Activated naive CD4-positive, alpha-beta T cell treated with anti-CD3 and anti-CD28 coated beads, Interleukin-2, amount 50 U/mL, for 72 hours (primary cell): ENCODE measurements at regions not wholly inside any gene's neighbourhood (a gene's known extent, or its start where the extent isn't known, plus 50 kb on each side); places are given as distances from the start of the nearest gene placed in this dataset.

Source experiments
- ATAC-seq, 2 donors: fragments of 150-1000 bp; cut with Tn5 transposase; 2 replicates each; pipeline ENCODE4 v1.10.0; 2021; ENCODE audit warnings: mild to moderate bottlenecking in 2 of 2, moderate library complexity in 2 of 2
- DNase-seq, 2 donors: peaks; one replicate each; pipeline ENCODE4 v3.0.0; 2021 to 2022; ENCODE audit warnings: low spot score in 2 of 2
- H3K27ac Mint-ChIP-seq, 2 donors: one replicate each; pipeline ENCODE4 v1.8.0; 2022; ENCODE audit warnings: mild to moderate bottlenecking in 2 of 2, mixed read lengths in 2 of 2
- H3K36me3 Mint-ChIP-seq, 2 donors: one replicate each; pipeline ENCODE4 v1.8.0; 2022; ENCODE audit warnings: mixed read lengths in 2 of 2
- H3K9me3 Mint-ChIP-seq, 2 donors: one replicate each; pipeline ENCODE4 v1.8.0; 2022; ENCODE audit warnings: mixed read lengths in 2 of 2

- Mint-ChIP-seq H3K9me3 (no peaks in the 10 kb centered on the region), H3K27ac (no peak overlapping the region), H3K36me3 (no peaks in the 10 kb centered on the region)
- ATAC-seq = no peak
- no peak for DNase-seq
Measured at GRCh38 chr4:83810428-83810827, 274.5 kb downstream of the GPAT3 start.

- Mint-ChIP-seq H3K36me3 (no peaks in the 10 kb centered on the region), H3K27ac (no peak overlapping the region), H3K9me3 (peaks cover 0 to 4% of the 10 kb centered on the region in 2 donors)
- ATAC-seq = no peak
- no peak for DNase-seq
Measured at GRCh38 chr4:83809581-83809980, 273.7 kb downstream of the GPAT3 start.

- Mint-ChIP-seq H3K27ac (no peak overlapping the region), H3K36me3 (no peaks in the 10 kb centered on the region), H3K9me3 (no peaks in the 10 kb centered on the region)
- ATAC-seq (no peak), DNase-seq (no peak)
Measured at GRCh38 chr4:83793481-83793880, 257.6 kb downstream of the GPAT3 start.

- no peaks in the 10 kb centered on the region for H3K36me3 Mint-ChIP-seq
- ATAC-seq (no peak), DNase-seq (no peak)
- no peaks in the 10 kb centered on the region for H3K9me3 Mint-ChIP-seq
- H3K27ac Mint-ChIP-seq = no peak overlapping the region
Measured at GRCh38 chr4:83785891-83786290, 250.0 kb downstream of the GPAT3 start.

GRCh38 chr4:83783215-83783614, 247.3 kb downstream of the GPAT3 start:
- Mint-ChIP-seq H3K27ac (no peak overlapping the region), H3K36me3 (no peaks in the 10 kb centered on the region), H3K9me3 (no peaks in the 10 kb centered on the region)
- ATAC-seq (no peak), DNase-seq (no peak)

- H3K27ac Mint-ChIP-seq = no peak overlapping the region
- no peaks in the 10 kb centered on the region for H3K9me3 Mint-ChIP-seq
- ATAC-seq (no peak), DNase-seq (no peak)
- H3K36me3 Mint-ChIP-seq = no peaks in the 10 kb centered on the region
Measured at GRCh38 chr4:83782591-83782990, 246.7 kb downstream of the GPAT3 start.

- no peak for ATAC-seq
- Mint-ChIP-seq H3K36me3 (no peaks in the 10 kb centered on the region), H3K27ac (no peak overlapping the region), H3K9me3 (no peaks in the 10 kb centered on the region)
- no peak for DNase-seq
Measured at GRCh38 chr4:83781434-83781833, 245.5 kb downstream of the GPAT3 start.

GRCh38 chr4:83780053-83780733, 244.3 kb downstream of the GPAT3 start:
- Mint-ChIP-seq H3K36me3 (no peaks in the 10 kb centered on the region), H3K27ac (no peak overlapping the region), H3K9me3 (no peaks in the 10 kb centered on the region)
- ATAC-seq (no peak), DNase-seq (no peak)

- no peak overlapping the region for H3K27ac Mint-ChIP-seq
- ATAC-seq = no peak
- no peaks in the 10 kb centered on the region for H3K36me3 Mint-ChIP-seq
- no peak for DNase-seq
- no peaks in the 10 kb centered on the region for H3K9me3 Mint-ChIP-seq
Measured at GRCh38 chr4:83779103-83780052, 243.5 kb downstream of the GPAT3 start.

- Mint-ChIP-seq H3K27ac (no peak overlapping the region), H3K9me3 (no peaks in the 10 kb centered on the region), H3K36me3 (no peaks in the 10 kb centered on the region)
- ATAC-seq (no peak), DNase-seq (no peak)
Measured at GRCh38 chr4:83772685-83773084, 236.8 kb downstream of the GPAT3 start.

GRCh38 chr4:83771113-83771705, 235.3 kb downstream of the GPAT3 start:
- no peaks in the 10 kb centered on the region for H3K9me3 Mint-ChIP-seq

GRCh38 chr4:83768146-83768545, 232.2 kb downstream of the GPAT3 start:
- ATAC-seq = no peak
- no peaks in the 10 kb centered on the region for H3K36me3 Mint-ChIP-seq
- no peak overlapping the region for H3K27ac Mint-ChIP-seq
- no peaks in the 10 kb centered on the region for H3K9me3 Mint-ChIP-seq
- DNase-seq = no peak

More at GRCh38 chr4:83771113-83771705, 235.3 kb downstream of the GPAT3 start:
- Mint-ChIP-seq H3K36me3 (no peaks in the 10 kb centered on the region), H3K27ac (no peak overlapping the region)
- no peak for DNase-seq
- no peak for ATAC-seq

GRCh38 chr4:83767067-83767466, 231.2 kb downstream of the GPAT3 start:
- Mint-ChIP-seq H3K9me3 (no peaks in the 10 kb centered on the region), H3K27ac (no peak overlapping the region), H3K36me3 (no peaks in the 10 kb centered on the region)
- DNase-seq (no peak), ATAC-seq (no peak)

- DNase-seq (no peak), ATAC-seq (no peak)
- no peaks in the 10 kb centered on the region for H3K36me3 Mint-ChIP-seq
- H3K9me3 Mint-ChIP-seq = no peaks in the 10 kb centered on the region
- no peak overlapping the region for H3K27ac Mint-ChIP-seq
Measured at GRCh38 chr4:83759611-83760010, 223.7 kb downstream of the GPAT3 start.

- DNase-seq = no peak
- Mint-ChIP-seq H3K9me3 (no peaks in the 10 kb centered on the region), H3K27ac (no peak overlapping the region), H3K36me3 (no peaks in the 10 kb centered on the region)
- no peak for ATAC-seq
Measured at GRCh38 chr4:83758285-83758684, 222.4 kb downstream of the GPAT3 start.

GRCh38 chr4:83757121-83757621, 221.3 kb downstream of the GPAT3 start:
- no peak for DNase-seq
- no peaks in the 10 kb centered on the region for H3K9me3 Mint-ChIP-seq
- ATAC-seq = no peak
- no peak overlapping the region for H3K27ac Mint-ChIP-seq
- H3K36me3 Mint-ChIP-seq = no peaks in the 10 kb centered on the region

GRCh38 chr4:83753260-83753659, 217.4 kb downstream of the GPAT3 start:
- Mint-ChIP-seq H3K27ac (no peak overlapping the region), H3K9me3 (no peaks in the 10 kb centered on the region), H3K36me3 (no peaks in the 10 kb centered on the region)
- ATAC-seq (no peak), DNase-seq (no peak)
